Neural cell (in vitro differentiated cells): ENCODE measurements at regions not wholly inside any gene's neighbourhood (a gene's known extent, or its start where the extent isn't known, plus 50 kb on each side); places are given as distances from the start of the nearest gene placed in this dataset.

Source experiments
- H2AFZ ChIP-seq: fragments of 200-600, 300-800 bp; sonication (generic), shearing (Covaris generic); 2 replicates; pipeline ENCODE4 v1.6.0; 2014; ENCODE audit warnings: low read depth, mild to moderate bottlenecking, antibody characterized with exemption, low read length, moderate library complexity
- H3F3A ChIP-seq: fragments of 200-600 bp; shearing (Covaris generic); 2 replicates; pipeline ENCODE4 v1.6.1; 2016; ENCODE audit warnings: mild to moderate bottlenecking, moderate library complexity, mixed read lengths, antibody characterized with exemption, low read length; ENCODE audit not compliant: insufficient read depth, poor library complexity, severe bottlenecking
- H3K27ac ChIP-seq: fragments of 200-600, 300-800 bp; sonication (generic), shearing (Covaris generic); 2 replicates; pipeline ENCODE4 v1.5.1; 2014; ENCODE audit warnings: mild to moderate bottlenecking, low read length, moderate library complexity
- H3K27me3 ChIP-seq: fragments of 300-800, 200-600 bp; sonication (generic), shearing (Covaris generic); 2 replicates; pipeline ENCODE4 v1.6.0; 2014; ENCODE audit warnings: mild to moderate bottlenecking, low read depth, low read length, moderate library complexity; ENCODE audit not compliant: insufficient read depth
- H3K36me3 ChIP-seq: fragments of 300-800, 200-600 bp; sonication (generic), shearing (Covaris generic); 2 replicates; pipeline ENCODE4 v1.5.1; 2014; ENCODE audit warnings: mild to moderate bottlenecking, antibody characterized with exemption, low read length, moderate library complexity; ENCODE audit not compliant: insufficient read depth
- H3K4me2 ChIP-seq: fragments of 300-800, 200-600 bp; sonication (generic), shearing (Covaris generic); 2 replicates; pipeline ENCODE4 v1.6.0; 2014; ENCODE audit warnings: mild to moderate bottlenecking, low read length
- H3K4me3 ChIP-seq: fragments of 300-800, 200-600 bp; sonication (generic), shearing (Covaris generic); 2 replicates; pipeline ENCODE4 v1.5.1; 2014; ENCODE audit warnings: mild to moderate bottlenecking, low read length, moderate library complexity
- H3K79me2 ChIP-seq: fragments of 200-600 bp; shearing (Covaris generic); replicated peaks from 2 replicates; pipeline ENCODE4 v1.6.0; 2014; ENCODE audit warnings: mild to moderate bottlenecking, low read length, moderate library complexity; ENCODE audit not compliant: insufficient read depth
- H3K9ac ChIP-seq: fragments of 300-800, 200-600 bp; sonication (generic), shearing (Covaris generic); 2 replicates; pipeline ENCODE4 v1.6.1; 2016; ENCODE audit warnings: mild to moderate bottlenecking, low read length, mixed read lengths
- H3K9me2 ChIP-seq: fragments of 200-600 bp; shearing (Covaris generic); 2 replicates; pipeline ENCODE4 v1.6.1; 2016; ENCODE audit warnings: mild to moderate bottlenecking, low read length, mixed read lengths; ENCODE audit not compliant: insufficient read depth
- H3K9me3 ChIP-seq: fragments of 200-600, 300-800 bp; sonication (generic), shearing (Covaris generic); 2 replicates; pipeline ENCODE4 v1.6.1; 2016; ENCODE audit warnings: mild to moderate bottlenecking, mixed run types, low read length, moderate library complexity, mixed read lengths
- H4K20me1 ChIP-seq: fragments of 200-600 bp; shearing (Covaris generic); 2 replicates; pipeline ENCODE4 v1.6.1; 2016; ENCODE audit warnings: mild to moderate bottlenecking, mixed run types; ENCODE audit not compliant: insufficient read depth
- EP300 ChIP-seq: fragments of 450-650 bp; conservative IDR thresholded peaks from 2 replicates; pipeline ENCODE4 v1.6.1; 2014; ENCODE audit warnings: antibody characterized with exemption, mild to moderate bottlenecking, moderate library complexity; ENCODE audit not compliant: poor library complexity, severe bottlenecking
- EZH2 ChIP-seq: fragments of 200-600, 300-800 bp; shearing (Covaris generic), sonication (generic); IDR thresholded peaks from 2 replicates; pipeline ENCODE4 v1.6.1; 2014; ENCODE audit warnings: antibody characterized with exemption, low read length, borderline replicate concordance, mild to moderate bottlenecking; ENCODE audit not compliant: insufficient read depth, poor library complexity, severe bottlenecking
- MXI1 ChIP-seq: fragments of 450-650 bp; conservative IDR thresholded peaks from 2 replicates; pipeline ENCODE4 v1.6.1; 2014; ENCODE audit warnings: antibody characterized with exemption, mild to moderate bottlenecking; ENCODE audit not compliant: poor library complexity, severe bottlenecking
- POLR2AphosphoS5 ChIP-seq: IDR thresholded peaks from 2 replicates; pipeline ENCODE4 v1.6.1; 2012
- RAD21 ChIP-seq: fragments of 450-650 bp; conservative IDR thresholded peaks from 2 replicates; pipeline ENCODE4 v1.6.1; 2014; ENCODE audit warnings: antibody characterized with exemption, mild to moderate bottlenecking, moderate library complexity
- SMC3 ChIP-seq: fragments of 450-650 bp; conservative IDR thresholded peaks from 2 replicates; pipeline ENCODE4 v1.6.1; 2014; ENCODE audit warnings: antibody characterized with exemption, mild to moderate bottlenecking, moderate library complexity; ENCODE audit not compliant: poor library complexity
- TAF1 ChIP-seq: IDR thresholded peaks from 2 replicates; pipeline ENCODE4 v1.6.1; 2012; ENCODE audit warnings: low read depth
- TF ChIP-seq, protein P1 (sequence below): fragments of 450-650 bp; IDR thresholded peaks from 2 replicates; pipeline ENCODE4 v1.5.1; 2014; ENCODE audit warnings: antibody characterized with exemption, mild to moderate bottlenecking, moderate library complexity; ENCODE audit not compliant: poor library complexity, severe bottlenecking
- TF ChIP-seq, protein P2 (sequence below): IDR thresholded peaks from 2 replicates; pipeline ENCODE4 v1.6.1; 2012; ENCODE audit warnings: borderline replicate concordance

DNA sequence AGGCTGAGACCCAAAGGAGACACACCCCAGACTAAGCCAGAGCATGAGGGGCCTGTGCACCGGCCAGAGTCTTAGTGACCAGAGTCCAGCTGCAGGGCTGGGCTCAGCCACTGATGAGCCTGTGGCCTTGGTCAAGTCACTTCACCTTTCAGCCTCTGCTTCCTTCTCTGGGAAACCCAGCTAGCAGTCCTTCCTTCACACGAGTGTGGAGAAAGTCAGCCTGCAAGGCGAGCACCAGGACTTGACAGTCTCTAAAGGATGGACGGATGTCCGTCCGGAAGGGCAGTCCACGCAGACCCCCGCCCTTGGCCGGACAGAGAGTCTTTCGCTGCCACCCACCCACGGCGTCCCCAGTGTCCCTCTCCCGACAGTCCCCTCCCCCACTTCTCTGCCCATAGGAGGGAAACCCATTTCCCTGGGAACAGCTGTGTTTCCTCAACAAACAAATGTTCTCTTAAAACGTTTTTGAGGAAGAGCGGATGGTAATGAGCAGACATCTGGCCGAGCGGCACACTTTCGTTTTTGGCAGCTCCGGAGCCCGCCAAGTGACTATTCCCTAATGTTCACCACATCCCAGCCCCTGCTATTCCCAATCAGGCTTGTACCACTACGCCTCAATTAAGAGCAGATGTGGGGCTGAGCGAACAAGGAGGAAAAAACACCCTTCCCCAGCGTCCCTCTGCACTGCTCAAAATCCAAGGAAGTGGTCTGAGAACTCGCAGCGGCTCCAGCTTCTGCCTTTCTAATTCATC, 129.1 kb upstream of the SMAD3 start:
- TF ChIP-seq RAD21 (no peak), EP300 (no peak), EZH2 (no peak), MXI1 (no peak), SMC3 (no peak), POLR2AphosphoS5 (no peak), TAF1 (no peak)
- TF ChIP-seq, protein P1, sequence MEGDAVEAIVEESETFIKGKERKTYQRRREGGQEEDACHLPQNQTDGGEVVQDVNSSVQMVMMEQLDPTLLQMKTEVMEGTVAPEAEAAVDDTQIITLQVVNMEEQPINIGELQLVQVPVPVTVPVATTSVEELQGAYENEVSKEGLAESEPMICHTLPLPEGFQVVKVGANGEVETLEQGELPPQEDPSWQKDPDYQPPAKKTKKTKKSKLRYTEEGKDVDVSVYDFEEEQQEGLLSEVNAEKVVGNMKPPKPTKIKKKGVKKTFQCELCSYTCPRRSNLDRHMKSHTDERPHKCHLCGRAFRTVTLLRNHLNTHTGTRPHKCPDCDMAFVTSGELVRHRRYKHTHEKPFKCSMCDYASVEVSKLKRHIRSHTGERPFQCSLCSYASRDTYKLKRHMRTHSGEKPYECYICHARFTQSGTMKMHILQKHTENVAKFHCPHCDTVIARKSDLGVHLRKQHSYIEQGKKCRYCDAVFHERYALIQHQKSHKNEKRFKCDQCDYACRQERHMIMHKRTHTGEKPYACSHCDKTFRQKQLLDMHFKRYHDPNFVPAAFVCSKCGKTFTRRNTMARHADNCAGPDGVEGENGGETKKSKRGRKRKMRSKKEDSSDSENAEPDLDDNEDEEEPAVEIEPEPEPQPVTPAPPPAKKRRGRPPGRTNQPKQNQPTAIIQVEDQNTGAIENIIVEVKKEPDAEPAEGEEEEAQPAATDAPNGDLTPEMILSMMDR, result no peak
- TF ChIP-seq, protein P2, sequence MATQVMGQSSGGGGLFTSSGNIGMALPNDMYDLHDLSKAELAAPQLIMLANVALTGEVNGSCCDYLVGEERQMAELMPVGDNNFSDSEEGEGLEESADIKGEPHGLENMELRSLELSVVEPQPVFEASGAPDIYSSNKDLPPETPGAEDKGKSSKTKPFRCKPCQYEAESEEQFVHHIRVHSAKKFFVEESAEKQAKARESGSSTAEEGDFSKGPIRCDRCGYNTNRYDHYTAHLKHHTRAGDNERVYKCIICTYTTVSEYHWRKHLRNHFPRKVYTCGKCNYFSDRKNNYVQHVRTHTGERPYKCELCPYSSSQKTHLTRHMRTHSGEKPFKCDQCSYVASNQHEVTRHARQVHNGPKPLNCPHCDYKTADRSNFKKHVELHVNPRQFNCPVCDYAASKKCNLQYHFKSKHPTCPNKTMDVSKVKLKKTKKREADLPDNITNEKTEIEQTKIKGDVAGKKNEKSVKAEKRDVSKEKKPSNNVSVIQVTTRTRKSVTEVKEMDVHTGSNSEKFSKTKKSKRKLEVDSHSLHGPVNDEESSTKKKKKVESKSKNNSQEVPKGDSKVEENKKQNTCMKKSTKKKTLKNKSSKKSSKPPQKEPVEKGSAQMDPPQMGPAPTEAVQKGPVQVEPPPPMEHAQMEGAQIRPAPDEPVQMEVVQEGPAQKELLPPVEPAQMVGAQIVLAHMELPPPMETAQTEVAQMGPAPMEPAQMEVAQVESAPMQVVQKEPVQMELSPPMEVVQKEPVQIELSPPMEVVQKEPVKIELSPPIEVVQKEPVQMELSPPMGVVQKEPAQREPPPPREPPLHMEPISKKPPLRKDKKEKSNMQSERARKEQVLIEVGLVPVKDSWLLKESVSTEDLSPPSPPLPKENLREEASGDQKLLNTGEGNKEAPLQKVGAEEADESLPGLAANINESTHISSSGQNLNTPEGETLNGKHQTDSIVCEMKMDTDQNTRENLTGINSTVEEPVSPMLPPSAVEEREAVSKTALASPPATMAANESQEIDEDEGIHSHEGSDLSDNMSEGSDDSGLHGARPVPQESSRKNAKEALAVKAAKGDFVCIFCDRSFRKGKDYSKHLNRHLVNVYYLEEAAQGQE, result no peak
- no peaks in the 10 kb centered on the region for H3K9me3 ChIP-seq
- H3K4me2 ChIP-seq, result no peak overlapping the region
- no peak overlapping the region for H3K9ac ChIP-seq
- H3F3A ChIP-seq, result no peaks in the 10 kb centered on the region
- no peaks in the 10 kb centered on the region for H4K20me1 ChIP-seq
- no peaks in the 10 kb centered on the region for H3K9me2 ChIP-seq
- H3K27ac ChIP-seq, result no peak overlapping the region
- no peaks in the 10 kb centered on the region for H3K27me3 ChIP-seq
- H3K36me3 ChIP-seq, result no peaks in the 10 kb centered on the region
- H3K4me3 ChIP-seq, result no peak overlapping the region
- no peak overlapping the region for H2AFZ ChIP-seq
- no peaks in the 10 kb centered on the region for H3K79me2 ChIP-seq

DNA sequence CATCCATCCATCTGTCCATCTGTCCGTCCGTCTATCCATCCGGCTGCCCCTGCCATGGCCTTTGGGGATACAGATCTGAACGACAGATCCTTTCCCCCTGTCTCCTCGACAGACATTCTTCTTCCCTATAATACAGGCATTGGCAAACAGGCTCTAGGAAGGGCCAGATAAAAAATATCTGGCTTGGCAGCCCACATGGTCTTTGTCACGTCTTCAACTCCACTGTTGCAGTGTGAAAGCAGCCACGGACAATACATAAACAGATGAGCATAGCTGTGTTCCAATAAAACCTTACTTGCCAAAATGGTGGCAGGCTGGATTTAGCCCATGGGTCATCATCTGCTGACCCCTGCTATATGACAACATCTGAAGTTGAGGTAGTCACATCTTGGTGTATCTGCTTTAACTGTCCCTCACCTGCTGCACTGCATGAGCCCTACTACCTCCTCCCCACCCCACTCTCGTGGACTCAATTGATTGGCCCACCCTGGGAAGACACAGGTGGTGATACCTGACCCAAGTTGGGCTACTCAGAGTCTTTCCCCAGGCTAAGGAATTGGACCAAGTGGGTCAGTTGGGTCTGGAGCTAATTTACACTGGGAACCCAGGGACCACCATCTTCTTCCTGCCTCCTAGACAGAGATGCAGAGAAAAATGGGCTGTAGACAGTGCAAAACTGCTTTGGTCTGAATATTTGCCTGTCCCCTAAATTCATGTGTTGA, 128.4 kb upstream of the SMAD3 start:
- Histone ChIP-seq H3K4me2 (no peak overlapping the region), H4K20me1 (no peaks in the 10 kb centered on the region), H3K9me3 (no peaks in the 10 kb centered on the region), H3K27ac (no peak overlapping the region), H3K9ac (no peak overlapping the region), H3K27me3 (no peaks in the 10 kb centered on the region), H3K79me2 (no peaks in the 10 kb centered on the region), H3K9me2 (no peaks in the 10 kb centered on the region), H3K4me3 (no peak overlapping the region), H3K36me3 (no peaks in the 10 kb centered on the region), H2AFZ (no peak overlapping the region), H3F3A (no peaks in the 10 kb centered on the region)
- TF ChIP-seq EP300, result no peak
- no peak for TF ChIP-seq SMC3
- TF ChIP-seq POLR2AphosphoS5, result no peak
- TF ChIP-seq EZH2, result no peak
- no peak for TF ChIP-seq RAD21
- TF ChIP-seq, protein P2, result no peak
- TF ChIP-seq, protein P1, result no peak
- TF ChIP-seq MXI1, result no peak
- TF ChIP-seq TAF1, result no peak
